ENCODE measurements at regions not wholly inside any gene's neighbourhood (a gene's known extent, or its start where the extent isn't known, plus 50 kb on each side); places are given as distances from the start of the nearest gene placed in this dataset.

DNA sequence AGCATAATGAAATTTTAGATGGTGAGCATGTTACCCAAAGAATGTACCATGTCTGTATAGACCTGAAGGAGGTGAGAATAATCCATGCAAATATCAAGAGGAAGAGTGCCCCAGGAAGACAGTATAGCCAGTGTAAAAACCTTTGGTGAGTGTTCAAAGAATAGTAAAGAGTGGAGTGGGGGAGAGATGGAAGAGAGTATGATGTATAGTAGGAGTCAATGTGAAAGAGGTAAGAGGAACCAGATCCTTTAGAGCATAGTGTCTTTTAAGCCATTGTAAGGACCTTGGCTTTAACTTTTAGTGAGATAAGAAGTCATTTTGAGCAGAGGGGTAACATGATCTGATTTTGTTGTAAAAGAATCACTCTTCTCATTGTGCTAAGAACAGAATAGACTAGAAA lies 1052.3 kb upstream of the ZEB2 start:
- ATAC-seq (ENCODE audit: low read depth) (no peak), DNase-seq (no peak)
- H2AFZ ChIP-seq (ENCODE audit: insufficient read depth, low read depth, low read length, poor library complexity, severe bottlenecking) = no peak overlapping the region
- no peaks in the 10 kb centered on the region for H3K4me1 Mint-ChIP-seq
- no peaks in the 10 kb centered on the region for H3K27me3 Mint-ChIP-seq
- H3K4me3 ChIP-seq (ENCODE audit: control extremely low read depth in 1 of 5, extremely low read depth in 1 of 5, insufficient read depth in 1 of 5, low read depth in 2 of 5, low read length in 4 of 5) = no peak overlapping the region
- H3K27ac ChIP-seq (ENCODE audit: low read length in 2 of 2) = no peak overlapping the region
- no peak overlapping the region for H3K4me3 Mint-ChIP-seq
- no peaks in the 10 kb centered on the region for H3K27me3 ChIP-seq (replicated peaks in 1 of 4; ENCODE audit: control extremely low read depth in 1 of 4, control insufficient read depth in 3 of 4, insufficient read depth in 4 of 4, low read length in 3 of 4)
- no peaks in the 10 kb centered on the region for H3K36me3 ChIP-seq (replicated peaks in 1 of 2; ENCODE audit: control extremely low read depth in 1 of 2, control insufficient read depth in 1 of 2, extremely low read depth in 1 of 2, insufficient read depth in 2 of 2, low read length in 1 of 2)
- ChIA-PET POLR2A (no interaction called here), CTCF (no interaction called here)
- TF ChIP-seq, protein P1, sequence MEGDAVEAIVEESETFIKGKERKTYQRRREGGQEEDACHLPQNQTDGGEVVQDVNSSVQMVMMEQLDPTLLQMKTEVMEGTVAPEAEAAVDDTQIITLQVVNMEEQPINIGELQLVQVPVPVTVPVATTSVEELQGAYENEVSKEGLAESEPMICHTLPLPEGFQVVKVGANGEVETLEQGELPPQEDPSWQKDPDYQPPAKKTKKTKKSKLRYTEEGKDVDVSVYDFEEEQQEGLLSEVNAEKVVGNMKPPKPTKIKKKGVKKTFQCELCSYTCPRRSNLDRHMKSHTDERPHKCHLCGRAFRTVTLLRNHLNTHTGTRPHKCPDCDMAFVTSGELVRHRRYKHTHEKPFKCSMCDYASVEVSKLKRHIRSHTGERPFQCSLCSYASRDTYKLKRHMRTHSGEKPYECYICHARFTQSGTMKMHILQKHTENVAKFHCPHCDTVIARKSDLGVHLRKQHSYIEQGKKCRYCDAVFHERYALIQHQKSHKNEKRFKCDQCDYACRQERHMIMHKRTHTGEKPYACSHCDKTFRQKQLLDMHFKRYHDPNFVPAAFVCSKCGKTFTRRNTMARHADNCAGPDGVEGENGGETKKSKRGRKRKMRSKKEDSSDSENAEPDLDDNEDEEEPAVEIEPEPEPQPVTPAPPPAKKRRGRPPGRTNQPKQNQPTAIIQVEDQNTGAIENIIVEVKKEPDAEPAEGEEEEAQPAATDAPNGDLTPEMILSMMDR (IDR thresholded peaks at IDR 0.05) = no peak
- no peak for TF ChIP-seq EZH2 (IDR thresholded peaks at IDR 0.05; ENCODE audit: borderline replicate concordance, insufficient read depth, low read depth, low read length, poor library complexity, severe bottlenecking)
- H3K4me2 ChIP-seq (replicated peaks; ENCODE audit: low read depth, low read length, poor library complexity, severe bottlenecking) = no peak overlapping the region
- H3K9ac ChIP-seq (ENCODE audit: low read length) = no peak overlapping the region
- H3K27ac Mint-ChIP-seq = no peak overlapping the region
- no peaks in the 10 kb centered on the region for H3K4me1 ChIP-seq (ENCODE audit: control insufficient read depth in 2 of 2, insufficient read depth in 2 of 2, low read length in 2 of 2)
- no peaks in the 10 kb centered on the region for H3K9me3 Mint-ChIP-seq (ENCODE audit: insufficient read depth)
- intact Hi-C loops (cut with micrococcal nuclease) = no loop called here
- H3K9me3 ChIP-seq (ENCODE audit: control extremely low read depth in 1 of 3, control insufficient read depth in 2 of 3, insufficient read depth in 1 of 3, low read length in 2 of 3) = no peaks in the 10 kb centered on the region
- no peaks in the 10 kb centered on the region for H3K79me2 ChIP-seq (ENCODE audit: control insufficient read depth, insufficient read depth, low read length)
- no peaks in the 10 kb centered on the region for H4K20me1 ChIP-seq (ENCODE audit: control insufficient read depth, insufficient read depth, low read length, poor library complexity, severe bottlenecking)

DNA sequence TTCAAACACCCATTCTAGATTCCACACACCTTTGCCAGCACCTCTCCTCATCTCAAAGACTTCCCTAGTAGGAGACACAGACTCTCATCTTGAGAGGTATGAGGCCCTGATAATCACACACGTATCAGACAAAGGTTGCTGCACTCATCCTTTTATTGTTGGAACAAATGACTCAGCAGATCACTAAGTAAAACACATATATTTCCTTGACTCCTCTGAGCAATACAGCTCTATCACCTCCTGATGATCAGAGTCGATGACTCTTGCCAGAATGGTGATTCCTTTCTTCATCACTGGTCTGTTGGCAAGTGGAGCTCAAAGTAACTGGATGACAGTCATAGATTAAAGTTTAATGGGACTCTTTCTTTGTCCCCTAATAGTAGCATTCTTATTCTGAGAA lies 1049.2 kb upstream of the ZEB2 start:
- Histone ChIP-seq H3K4me1 (ENCODE audit: control insufficient read depth in 2 of 2, insufficient read depth in 2 of 2, low read length in 2 of 2) (no peaks in the 10 kb centered on the region), H3K9me3 (ENCODE audit: control extremely low read depth in 1 of 3, control insufficient read depth in 2 of 3, insufficient read depth in 1 of 3, low read length in 2 of 3) (no peaks in the 10 kb centered on the region), H3K4me3 (ENCODE audit: control extremely low read depth in 1 of 5, extremely low read depth in 1 of 5, insufficient read depth in 1 of 5, low read depth in 2 of 5, low read length in 4 of 5) (no peak overlapping the region), H3K79me2 (ENCODE audit: control insufficient read depth, insufficient read depth, low read length) (no peaks in the 10 kb centered on the region), H3K4me2 (replicated peaks; ENCODE audit: low read depth, low read length, poor library complexity, severe bottlenecking) (no peak overlapping the region), H3K27me3 (replicated peaks in 1 of 4; ENCODE audit: control extremely low read depth in 1 of 4, control insufficient read depth in 3 of 4, insufficient read depth in 4 of 4, low read length in 3 of 4) (no peaks in the 10 kb centered on the region), H3K9ac (ENCODE audit: low read length) (no peak overlapping the region), H3K36me3 (replicated peaks in 1 of 2; ENCODE audit: control extremely low read depth in 1 of 2, control insufficient read depth in 1 of 2, extremely low read depth in 1 of 2, insufficient read depth in 2 of 2, low read length in 1 of 2) (no peaks in the 10 kb centered on the region), H2AFZ (ENCODE audit: insufficient read depth, low read depth, low read length, poor library complexity, severe bottlenecking) (no peak overlapping the region), H3K27ac (ENCODE audit: low read length in 2 of 2) (no peak overlapping the region), H4K20me1 (ENCODE audit: control insufficient read depth, insufficient read depth, low read length, poor library complexity, severe bottlenecking) (no peaks in the 10 kb centered on the region)
- H3K4me3 Mint-ChIP-seq = no peak overlapping the region
- WGBS (ENCODE audit: insufficient coverage) = no CpG with 5 or more reads among the region's 2 CpGs
- ATAC-seq (ENCODE audit: low read depth) (no peak), DNase-seq (no peak)
- ChIA-PET CTCF (no interaction called here), POLR2A (no interaction called here)
- no peak overlapping the region for H3K27ac Mint-ChIP-seq
- no peaks in the 10 kb centered on the region for H3K9me3 Mint-ChIP-seq (ENCODE audit: insufficient read depth)
- H3K4me1 Mint-ChIP-seq = no peaks in the 10 kb centered on the region
- H3K27me3 Mint-ChIP-seq = no peaks in the 10 kb centered on the region
- TF ChIP-seq, protein P1 (IDR thresholded peaks at IDR 0.05) = no peak
- TF ChIP-seq EZH2 (IDR thresholded peaks at IDR 0.05; ENCODE audit: borderline replicate concordance, insufficient read depth, low read depth, low read length, poor library complexity, severe bottlenecking) = no peak
- intact Hi-C loops (cut with micrococcal nuclease) = no loop called here
